AG04449 (cell line): ENCODE measurements at regions not wholly inside any gene's neighbourhood (a gene's known extent, or its start where the extent isn't known, plus 50 kb on each side); places are given as distances from the start of the nearest gene placed in this dataset.

Experiments used
- CTCF ChIA-PET: fragments of 350-600 bp; formaldehyde crosslinking; extraction: SDS; loops from one replicate; lab custom pipeline; 2021; ENCODE audit warnings: antibody characterized with exemption; lab: Yijun Ruan, JAX
- POLR2A ChIA-PET: fragments of 400-600, 350-600 bp; formaldehyde crosslinking; extraction: SDS; loops from one replicate; lab custom pipeline; 2020; ENCODE audit warnings: antibody characterized with exemption, inconsistent platforms; lab: Yijun Ruan, JAX
- DNase-seq: peaks from one replicate; pipeline ENCODE4 v3.0.0-alpha.2; 2010; ENCODE audit warnings: low read depth, low spot score
- H3K4me3 ChIP-seq: 2 replicates; pipeline ENCODE4 v1.5.1; 2011; ENCODE audit warnings: low read depth, mild to moderate bottlenecking, control low read depth, low read length
- CTCF ChIP-seq: IDR thresholded peaks from one replicate; pipeline ENCODE4 v1.5.1; 2011; ENCODE audit warnings: mild to moderate bottlenecking, moderate library complexity, low read length, control low read depth, inconsistent platforms; ENCODE audit not compliant: insufficient read depth; ENCODE audit errors: missing control alignments

- POLR2A ChIA-PET, result no interaction called here
- CTCF ChIA-PET, result no interaction called here
Measured at GRCh38 chr6:91566467-91566866, 979.6 kb upstream of the MAP3K7 start.

GRCh38 chr6:91565207-91565606, 978.3 kb upstream of the MAP3K7 start:
- POLR2A ChIA-PET, result no interaction called here
- H3K4me3 ChIP-seq, result no peak overlapping the region
- no peak for TF ChIP-seq CTCF
- DNase-seq, result no peak
- CTCF ChIA-PET, result no interaction called here

More at GRCh38 chr6:91566467-91566866, 979.6 kb upstream of the MAP3K7 start:
- H3K4me3 ChIP-seq, result no peak overlapping the region
- no peak for TF ChIP-seq CTCF
- no peak for DNase-seq

DNA sequence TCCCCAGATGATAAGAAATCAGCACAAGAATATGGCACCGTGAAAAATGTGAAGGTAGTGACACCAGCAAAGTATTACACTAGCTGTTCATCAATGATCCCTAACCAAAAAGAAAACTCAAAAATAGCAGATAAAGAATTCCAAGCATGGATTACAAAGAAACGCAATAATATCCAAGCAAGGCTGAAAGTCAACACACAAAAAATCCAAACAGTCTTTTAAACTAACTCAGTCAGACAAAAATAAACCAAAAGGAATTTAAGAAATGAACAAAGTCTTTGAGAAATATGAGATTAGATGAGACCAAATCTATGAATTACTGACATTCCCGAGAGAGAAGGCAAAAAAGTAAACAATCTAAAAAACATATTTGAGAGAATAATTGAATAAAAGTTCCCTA, 976.1 kb upstream of the MAP3K7 start:
- ChIA-PET POLR2A (no interaction called here), CTCF (no interaction called here)
- DNase-seq, result no peak
- no peak for TF ChIP-seq CTCF
- no peak overlapping the region for H3K4me3 ChIP-seq

DNA sequence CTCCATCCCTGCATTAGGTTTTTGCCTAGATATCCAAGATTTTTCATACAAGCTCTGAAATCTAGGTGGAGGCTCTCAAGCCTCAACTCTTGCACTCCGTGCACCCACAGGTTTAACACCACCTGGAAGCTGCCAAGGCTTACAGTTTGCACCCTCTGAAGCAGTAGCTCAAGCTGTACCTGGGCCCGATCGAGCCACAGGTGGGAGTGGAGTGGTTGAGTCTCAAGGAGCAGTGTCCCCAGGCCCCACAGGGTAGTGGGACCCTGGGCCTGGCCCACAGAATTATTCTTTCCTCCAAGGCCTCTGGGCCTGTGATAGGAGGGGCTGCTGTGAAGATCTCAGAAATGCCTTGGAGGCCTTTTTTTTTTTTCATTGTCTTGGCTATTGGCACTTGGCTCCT, 973.5 kb upstream of the MAP3K7 start:
- no peak overlapping the region for H3K4me3 ChIP-seq
- CTCF ChIA-PET, result no interaction called here
- DNase-seq, result no peak
- POLR2A ChIA-PET, result no interaction called here
- TF ChIP-seq CTCF, result no peak

DNA sequence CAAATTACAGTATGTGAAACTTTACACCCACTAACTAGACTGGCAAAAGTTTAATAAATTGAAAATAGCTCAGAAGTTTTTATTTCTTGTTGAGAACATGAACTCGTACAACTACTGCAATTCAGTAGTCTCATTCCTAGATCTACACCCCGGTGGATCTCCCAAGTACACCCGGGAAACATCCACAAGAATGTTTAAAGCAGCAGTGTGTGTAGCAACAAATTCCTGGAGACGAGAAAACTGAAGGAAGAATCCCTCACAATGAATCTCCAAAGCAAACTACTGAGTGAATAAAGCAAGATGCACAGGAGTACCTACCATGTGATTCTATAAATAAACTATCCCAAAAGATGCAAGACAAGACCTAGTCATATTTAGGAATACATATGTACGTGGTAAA, 954.0 kb upstream of the MAP3K7 start:
- H3K4me3 ChIP-seq, result no peak overlapping the region
- no peak for TF ChIP-seq CTCF
- DNase-seq, result no peak
- POLR2A ChIA-PET, result no interaction called here
- CTCF ChIA-PET, result no interaction called here

GRCh38 chr6:91539456-91539855, 952.6 kb upstream of the MAP3K7 start:
- TF ChIP-seq CTCF, result no peak
- ChIA-PET CTCF (no interaction called here), POLR2A (no interaction called here)
- H3K4me3 ChIP-seq, result no peak overlapping the region
- DNase-seq, result no peak
